ENCODE measurements at regions not wholly inside any gene's neighbourhood (a gene's known extent, or its start where the extent isn't known, plus 50 kb on each side); places are given as distances from the start of the nearest gene placed in this dataset.
"Not testable (repeated sequence)": the region's sequence is repeated elsewhere in the genome, so short reads cannot be mapped to it uniquely, and the experiment has no call there.

DNA sequence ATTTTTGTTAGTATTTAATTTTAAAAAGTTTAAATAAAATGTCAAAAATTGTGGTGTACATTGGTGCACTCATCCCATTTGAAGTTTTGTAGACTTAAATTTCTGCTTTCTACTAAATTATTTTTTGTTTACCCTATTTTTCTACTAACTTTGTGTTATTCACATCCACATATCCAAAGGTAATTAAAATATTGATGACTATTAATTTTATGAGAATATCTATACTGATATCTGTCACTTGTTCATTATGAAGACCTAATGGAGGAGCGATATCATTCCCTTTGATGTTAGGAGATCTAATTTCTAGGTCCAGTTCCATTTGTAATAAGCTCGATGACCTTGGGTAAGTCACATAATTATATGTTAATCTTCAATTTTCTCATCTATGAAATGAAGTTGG is 325.7 kb upstream of the STXBP6 start:
- Histone ChIP-seq H2AFZ (ENCODE audit: low read length) (no peak overlapping the region), H3K9me3 (ENCODE audit: low read depth, low read length) (no peaks in the 10 kb centered on the region), H3K27ac (ENCODE audit: low read depth, low read length) (no peak overlapping the region), H4K20me1 (ENCODE audit: insufficient read depth, low read length) (no peaks in the 10 kb centered on the region), H3K4me1 (ENCODE audit: insufficient read depth, low read length) (no peaks in the 10 kb centered on the region), H3K36me3 (ENCODE audit: insufficient read depth, low read length) (no peaks in the 10 kb centered on the region), H3K4me2 (ENCODE audit: insufficient read depth, low read length) (no peak overlapping the region), H3K79me2 (ENCODE audit: insufficient read depth, low read length) (no peaks in the 10 kb centered on the region), H3K4me3 (ENCODE audit: insufficient read depth, low read length) (no peak overlapping the region), H3K27me3 (ENCODE audit: insufficient read depth, low read length) (no peaks in the 10 kb centered on the region)
- DNase-seq (ENCODE audit: insufficient read length, low spot score, missing footprints), result no peak
- TF ChIP-seq, protein P1, sequence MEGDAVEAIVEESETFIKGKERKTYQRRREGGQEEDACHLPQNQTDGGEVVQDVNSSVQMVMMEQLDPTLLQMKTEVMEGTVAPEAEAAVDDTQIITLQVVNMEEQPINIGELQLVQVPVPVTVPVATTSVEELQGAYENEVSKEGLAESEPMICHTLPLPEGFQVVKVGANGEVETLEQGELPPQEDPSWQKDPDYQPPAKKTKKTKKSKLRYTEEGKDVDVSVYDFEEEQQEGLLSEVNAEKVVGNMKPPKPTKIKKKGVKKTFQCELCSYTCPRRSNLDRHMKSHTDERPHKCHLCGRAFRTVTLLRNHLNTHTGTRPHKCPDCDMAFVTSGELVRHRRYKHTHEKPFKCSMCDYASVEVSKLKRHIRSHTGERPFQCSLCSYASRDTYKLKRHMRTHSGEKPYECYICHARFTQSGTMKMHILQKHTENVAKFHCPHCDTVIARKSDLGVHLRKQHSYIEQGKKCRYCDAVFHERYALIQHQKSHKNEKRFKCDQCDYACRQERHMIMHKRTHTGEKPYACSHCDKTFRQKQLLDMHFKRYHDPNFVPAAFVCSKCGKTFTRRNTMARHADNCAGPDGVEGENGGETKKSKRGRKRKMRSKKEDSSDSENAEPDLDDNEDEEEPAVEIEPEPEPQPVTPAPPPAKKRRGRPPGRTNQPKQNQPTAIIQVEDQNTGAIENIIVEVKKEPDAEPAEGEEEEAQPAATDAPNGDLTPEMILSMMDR (IDR thresholded peaks at IDR 0.05; ENCODE audit: extremely low read depth, low read depth, low read length), result no peak

DNA sequence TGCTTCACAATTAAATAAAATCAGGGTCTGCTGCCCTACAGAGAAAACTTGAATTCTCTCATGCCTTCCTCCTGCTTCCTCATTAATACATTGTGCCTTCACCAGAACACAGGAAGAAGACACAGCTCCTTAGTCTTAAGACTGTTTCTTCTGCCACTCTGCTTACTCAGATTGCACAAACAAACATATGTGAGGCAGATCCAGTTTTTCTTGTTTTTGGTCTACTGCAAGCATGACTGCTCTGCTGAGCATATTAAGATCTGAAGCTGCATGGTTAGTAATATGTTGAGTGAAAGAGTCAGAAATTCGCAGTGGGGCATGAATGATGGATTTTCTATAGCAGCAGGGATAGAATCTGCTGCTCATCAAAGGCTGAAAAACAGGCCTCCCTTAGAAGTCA is 321.1 kb upstream of the STXBP6 start:
- TF ChIP-seq, protein P1 (IDR thresholded peaks at IDR 0.05; ENCODE audit: extremely low read depth, low read depth, low read length), result no peak
- H3K4me2 ChIP-seq (ENCODE audit: insufficient read depth, low read length), result no peak overlapping the region
- DNase-seq (ENCODE audit: insufficient read length, low spot score, missing footprints), result no peak
- H3K27ac ChIP-seq (ENCODE audit: low read depth, low read length), result no peak overlapping the region
- H3K79me2 ChIP-seq (ENCODE audit: insufficient read depth, low read length), result no peaks in the 10 kb centered on the region
- H2AFZ ChIP-seq (ENCODE audit: low read length), result no peak overlapping the region
- H3K4me1 ChIP-seq (ENCODE audit: insufficient read depth, low read length), result no peaks in the 10 kb centered on the region
- H3K27me3 ChIP-seq (ENCODE audit: insufficient read depth, low read length), result no peaks in the 10 kb centered on the region
- H3K4me3 ChIP-seq (ENCODE audit: insufficient read depth, low read length), result no peak overlapping the region
- no peaks in the 10 kb centered on the region for H3K9me3 ChIP-seq (ENCODE audit: low read depth, low read length)
- H4K20me1 ChIP-seq (ENCODE audit: insufficient read depth, low read length), result no peaks in the 10 kb centered on the region
- H3K36me3 ChIP-seq (ENCODE audit: insufficient read depth, low read length), result no peaks in the 10 kb centered on the region

DNA sequence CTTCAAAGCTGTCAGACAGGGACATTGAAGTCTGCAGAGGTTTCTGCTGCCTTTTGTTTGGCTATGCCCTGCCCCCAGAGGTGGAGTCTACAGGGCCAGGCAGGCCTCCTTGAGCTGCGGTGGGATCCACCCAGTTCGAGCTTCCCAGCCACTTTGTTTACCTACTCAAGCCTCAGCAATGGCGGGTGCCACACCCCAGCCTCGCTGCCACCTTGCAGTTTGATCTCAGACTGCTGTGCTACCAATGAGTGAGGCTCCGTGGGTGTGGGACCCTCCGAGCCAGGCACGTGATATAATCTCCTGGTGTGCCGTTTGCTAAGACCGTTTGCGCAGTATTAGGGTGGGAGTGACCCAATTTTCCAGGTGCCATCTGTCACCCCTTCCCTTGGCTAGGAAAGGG is 320.1 kb upstream of the STXBP6 start:
- not testable (repeated sequence) for DNase-seq (ENCODE audit: insufficient read length, low spot score, missing footprints); H3K4me2 ChIP-seq (ENCODE audit: insufficient read depth, low read length); H3K27me3 ChIP-seq (ENCODE audit: insufficient read depth, low read length); H3K9me3 ChIP-seq (ENCODE audit: low read depth, low read length); H2AFZ ChIP-seq (ENCODE audit: low read length); H3K79me2 ChIP-seq (ENCODE audit: insufficient read depth, low read length); H4K20me1 ChIP-seq (ENCODE audit: insufficient read depth, low read length); H3K4me1 ChIP-seq (ENCODE audit: insufficient read depth, low read length); H3K36me3 ChIP-seq (ENCODE audit: insufficient read depth, low read length); H3K4me3 ChIP-seq (ENCODE audit: insufficient read depth, low read length); H3K27ac ChIP-seq (ENCODE audit: low read depth, low read length)

DNA sequence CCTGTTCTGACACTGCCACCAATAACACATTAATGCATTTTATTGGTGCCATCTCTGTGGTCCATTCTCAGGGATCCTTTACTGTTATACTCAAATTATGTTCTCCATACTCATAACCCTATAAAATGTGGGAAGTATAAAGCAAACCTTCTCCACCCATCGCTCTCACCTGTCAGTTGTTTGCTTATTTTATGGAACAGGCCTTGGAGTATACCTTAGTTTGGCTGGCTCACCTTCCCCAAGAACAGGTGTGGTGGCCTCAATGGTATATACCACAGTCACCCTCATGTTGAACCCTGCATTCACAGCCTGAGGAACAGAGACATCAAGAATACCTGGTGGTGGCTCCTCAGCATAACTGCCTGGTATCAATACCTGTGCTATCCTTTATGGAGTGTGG is 308.4 kb upstream of the STXBP6 start:
- TF ChIP-seq, protein P1 (IDR thresholded peaks at IDR 0.05; ENCODE audit: extremely low read depth, low read depth, low read length), result no peak

DNA sequence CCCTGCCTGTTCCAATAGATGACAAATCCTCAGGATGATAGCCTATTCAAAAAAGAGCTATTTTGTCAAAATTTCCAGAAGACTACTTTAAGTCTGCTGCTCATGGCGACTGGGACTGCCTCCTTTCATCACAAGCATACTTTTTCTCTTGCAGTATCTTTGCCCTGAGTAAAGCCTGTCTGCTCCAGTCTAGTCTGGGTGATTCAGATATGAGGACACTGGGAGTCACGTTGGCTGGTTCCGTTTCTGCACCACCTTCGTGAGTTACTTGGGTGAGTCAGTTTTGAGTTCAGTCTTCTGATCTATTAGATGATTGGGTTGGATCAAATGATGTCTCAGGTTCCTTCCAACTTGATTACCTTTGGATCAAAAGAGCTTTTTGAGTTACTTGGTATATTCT is 301.3 kb upstream of the STXBP6 start:
- no peak overlapping the region for H3K27ac ChIP-seq (ENCODE audit: low read depth, low read length)

More for the DNA sequence above, 308.4 kb upstream of the STXBP6 start:
- Histone ChIP-seq H3K4me2 (ENCODE audit: insufficient read depth, low read length) (no peak overlapping the region), H3K4me1 (ENCODE audit: insufficient read depth, low read length) (no peaks in the 10 kb centered on the region), H4K20me1 (ENCODE audit: insufficient read depth, low read length) (no peaks in the 10 kb centered on the region), H3K9me3 (ENCODE audit: low read depth, low read length) (peaks cover 4% of the 10 kb centered on the region), H3K36me3 (ENCODE audit: insufficient read depth, low read length) (no peaks in the 10 kb centered on the region), H3K27ac (ENCODE audit: low read depth, low read length) (no peak overlapping the region), H3K79me2 (ENCODE audit: insufficient read depth, low read length) (no peaks in the 10 kb centered on the region), H2AFZ (ENCODE audit: low read length) (no peak overlapping the region), H3K27me3 (ENCODE audit: insufficient read depth, low read length) (no peaks in the 10 kb centered on the region), H3K4me3 (ENCODE audit: insufficient read depth, low read length) (no peak overlapping the region)
- DNase-seq (ENCODE audit: insufficient read length, low spot score, missing footprints), result no peak

More for the DNA sequence above, 301.3 kb upstream of the STXBP6 start:
- no peak overlapping the region for H2AFZ ChIP-seq (ENCODE audit: low read length)
- H3K4me3 ChIP-seq (ENCODE audit: insufficient read depth, low read length), result no peak overlapping the region
- H3K4me2 ChIP-seq (ENCODE audit: insufficient read depth, low read length), result no peak overlapping the region
- H4K20me1 ChIP-seq (ENCODE audit: insufficient read depth, low read length), result no peaks in the 10 kb centered on the region
- TF ChIP-seq, protein P1 (IDR thresholded peaks at IDR 0.05; ENCODE audit: extremely low read depth, low read depth, low read length), result no peak
- H3K9me3 ChIP-seq (ENCODE audit: low read depth, low read length), result no peaks in the 10 kb centered on the region
- H3K4me1 ChIP-seq (ENCODE audit: insufficient read depth, low read length), result no peaks in the 10 kb centered on the region
- no peak for DNase-seq (ENCODE audit: insufficient read length, low spot score, missing footprints)
- no peaks in the 10 kb centered on the region for H3K36me3 ChIP-seq (ENCODE audit: insufficient read depth, low read length)
- H3K79me2 ChIP-seq (ENCODE audit: insufficient read depth, low read length), result no peaks in the 10 kb centered on the region
- H3K27me3 ChIP-seq (ENCODE audit: insufficient read depth, low read length), result no peaks in the 10 kb centered on the region

Measured in osteoblast (primary cell).